NOMO-1 treated with DMSO at 0.1 percent for 48 hours (cell line): ENCODE measurements at regions not wholly inside any gene's neighbourhood (a gene's known extent, or its start where the extent isn't known, plus 50 kb on each side); places are given as distances from the start of the nearest gene placed in this dataset.
"Not testable (repeated sequence)": the region's sequence is repeated elsewhere in the genome, so short reads cannot be mapped to it uniquely, and the experiment has no call there.

Source experiments
- DNase-seq: peaks from one replicate; lab custom pipeline; 2025; ENCODE audit not compliant: unreplicated experiment; lab: John Stamatoyannopoulos, UW

DNA sequence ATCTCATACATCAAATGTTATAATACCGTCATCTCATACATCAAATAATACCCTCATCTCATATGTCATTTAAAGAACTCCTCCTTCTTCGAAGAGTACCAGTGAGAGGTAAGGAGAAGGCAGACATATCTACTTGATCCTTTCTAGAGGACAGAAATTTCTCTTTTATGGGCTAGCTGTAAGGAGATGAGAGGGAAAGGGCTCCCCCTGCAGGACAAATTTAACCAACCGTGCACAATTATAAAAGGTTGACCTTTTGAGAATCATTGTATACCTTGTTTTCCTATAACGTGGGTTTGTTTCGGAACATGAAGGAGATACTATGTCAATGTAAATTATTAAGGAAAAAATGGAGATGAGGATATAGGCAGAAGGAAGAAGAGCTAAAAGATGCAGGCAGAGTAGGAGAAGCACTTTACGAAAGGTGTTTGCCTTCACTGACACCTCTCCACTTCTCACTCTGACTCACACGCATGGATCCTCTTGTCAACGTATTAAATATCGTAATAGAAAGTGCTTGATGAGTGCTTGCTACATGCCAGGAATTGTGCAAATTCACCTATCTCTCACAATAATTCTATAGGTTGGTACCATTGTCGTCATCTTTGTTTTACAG is 465.9 kb upstream of the ERCC4 start:
- peak; percentile 2 for DNase-seq

DNA sequence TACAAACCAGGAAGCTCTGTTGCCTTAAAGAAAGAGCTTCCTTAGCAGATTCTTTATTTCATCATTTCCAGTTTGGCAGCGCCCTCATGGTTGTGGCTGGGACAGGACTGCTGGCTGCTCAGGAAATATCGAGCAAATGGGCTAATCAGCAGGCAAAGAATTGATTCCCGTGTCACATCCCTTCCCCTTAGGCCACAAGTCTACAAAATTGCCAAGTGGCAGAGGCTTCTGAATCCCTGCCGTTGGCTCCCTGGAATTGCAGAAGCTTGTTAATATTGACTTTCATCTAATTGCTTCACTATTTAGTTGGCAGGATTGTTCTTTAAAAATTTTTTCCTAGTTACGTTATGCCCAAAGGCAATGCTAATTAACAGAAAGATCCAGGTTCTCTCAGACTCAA is 456.3 kb upstream of the ERCC4 start:
- no peak for DNase-seq

DNA sequence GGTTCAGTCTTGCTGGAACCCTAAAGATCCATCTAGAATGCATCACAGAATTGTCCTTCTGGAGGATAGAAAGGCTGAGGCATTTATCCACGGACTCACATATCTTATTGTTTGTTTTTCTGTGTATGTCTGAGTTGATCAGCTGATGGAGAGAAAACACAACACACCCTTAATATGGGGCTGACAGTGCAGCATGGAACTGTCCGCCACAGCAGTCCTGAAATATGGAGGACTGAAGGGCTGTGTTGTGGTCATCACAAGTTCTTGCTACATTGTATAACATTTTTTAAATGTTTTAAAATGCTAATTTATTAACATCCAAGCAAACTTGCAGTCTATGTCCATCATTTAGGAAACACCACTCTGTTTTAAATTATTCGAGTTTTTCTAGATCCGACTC is 448.9 kb upstream of the ERCC4 start:
- no peak for DNase-seq

DNA sequence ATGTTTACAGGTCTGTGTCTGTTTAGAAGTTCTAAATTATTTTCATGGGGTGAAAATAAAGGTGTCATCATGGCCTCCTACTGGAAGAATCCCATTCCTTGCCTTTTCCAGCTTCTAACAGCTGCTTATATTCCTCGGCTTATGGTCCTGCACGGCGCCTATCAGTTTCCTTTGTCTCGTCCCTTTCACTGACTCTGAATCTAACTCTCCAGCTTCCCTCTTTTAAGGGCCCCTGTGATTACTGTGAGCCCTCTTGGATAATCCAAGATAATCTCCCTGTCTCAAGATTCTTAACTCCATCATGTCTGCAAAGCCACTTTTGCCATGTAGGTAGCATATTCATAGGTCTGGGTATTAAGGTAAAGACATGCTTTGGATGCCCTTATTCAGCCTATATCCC is 441.0 kb upstream of the ERCC4 start:
- no peak for DNase-seq

DNA sequence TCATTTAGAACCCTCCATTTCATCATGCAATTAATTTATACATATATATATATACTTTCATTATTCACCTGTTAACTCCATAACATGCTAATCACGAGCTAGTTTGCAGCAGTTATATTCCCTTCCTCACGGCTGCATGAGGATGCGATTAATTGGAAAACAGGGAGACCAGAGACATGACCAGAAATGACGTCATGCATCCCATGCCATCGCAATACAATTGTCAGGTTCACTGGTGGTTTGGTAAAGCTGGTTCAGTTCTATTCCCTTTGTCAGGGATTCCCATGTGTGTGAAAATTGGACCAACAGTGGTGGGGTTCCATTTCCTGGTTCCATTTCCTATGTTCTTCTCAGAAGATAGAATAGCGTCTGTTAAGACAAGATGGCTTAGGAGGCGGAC is 440.4 kb upstream of the ERCC4 start:
- DNase-seq = no peak

DNA sequence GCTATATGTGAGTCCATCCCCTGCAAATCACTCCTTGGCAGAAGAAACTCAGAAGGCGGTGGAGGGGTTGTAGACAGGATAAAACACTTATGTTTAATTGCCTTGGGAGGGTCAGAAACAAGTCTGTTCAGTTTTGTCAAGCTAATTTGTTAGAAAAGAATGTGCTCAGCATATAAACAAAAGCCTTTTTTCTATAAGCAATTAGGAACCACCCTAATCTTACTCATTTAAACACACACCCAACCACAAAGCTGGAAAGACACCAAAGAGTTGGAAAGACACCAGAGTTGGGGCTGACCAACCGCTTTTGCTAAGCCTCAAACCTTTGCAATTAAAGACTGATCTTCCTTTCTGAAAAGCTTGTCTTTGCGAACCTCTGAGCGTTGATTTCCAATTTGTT is 439.2 kb upstream of the ERCC4 start:
- no peak for DNase-seq

DNA sequence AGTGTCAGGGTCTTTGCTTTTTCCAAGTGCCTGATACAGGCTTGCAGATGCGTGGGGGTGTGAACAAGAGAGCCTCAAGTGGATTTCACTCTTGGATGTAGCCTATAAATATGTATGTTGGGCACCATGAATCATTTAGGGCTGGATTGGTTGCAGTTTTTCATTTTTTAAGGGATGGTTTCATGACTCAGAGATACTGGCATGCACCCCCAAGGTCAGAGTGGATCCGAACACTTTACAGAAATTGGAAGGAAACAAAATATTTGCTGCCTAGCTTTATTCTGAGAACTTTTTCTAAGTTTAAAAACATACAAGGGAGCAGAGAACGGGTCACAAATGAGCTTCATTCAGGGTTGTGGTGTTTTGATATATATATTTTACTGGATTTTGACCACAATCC is 436.8 kb upstream of the ERCC4 start:
- no peak for DNase-seq

DNA sequence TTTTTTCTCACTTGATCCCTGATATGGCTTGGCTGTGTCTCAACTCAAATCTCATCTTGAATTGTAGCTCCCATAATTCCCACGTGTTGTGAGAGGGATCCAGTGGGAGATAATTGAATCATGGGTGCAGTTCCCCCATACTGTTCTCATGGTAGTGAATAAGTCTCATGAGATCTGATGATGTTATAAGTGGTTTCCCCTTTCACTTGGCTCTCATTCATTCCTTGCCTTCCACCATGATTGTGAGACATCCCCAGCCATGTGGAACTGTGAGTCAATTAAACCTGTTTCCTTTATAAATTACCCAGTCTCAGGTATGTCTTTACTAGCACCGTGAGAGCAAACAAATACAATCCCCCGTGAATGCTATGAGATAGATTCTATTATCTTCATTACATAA is 430.5 kb upstream of the ERCC4 start:
- DNase-seq = not testable (repeated sequence)

DNA sequence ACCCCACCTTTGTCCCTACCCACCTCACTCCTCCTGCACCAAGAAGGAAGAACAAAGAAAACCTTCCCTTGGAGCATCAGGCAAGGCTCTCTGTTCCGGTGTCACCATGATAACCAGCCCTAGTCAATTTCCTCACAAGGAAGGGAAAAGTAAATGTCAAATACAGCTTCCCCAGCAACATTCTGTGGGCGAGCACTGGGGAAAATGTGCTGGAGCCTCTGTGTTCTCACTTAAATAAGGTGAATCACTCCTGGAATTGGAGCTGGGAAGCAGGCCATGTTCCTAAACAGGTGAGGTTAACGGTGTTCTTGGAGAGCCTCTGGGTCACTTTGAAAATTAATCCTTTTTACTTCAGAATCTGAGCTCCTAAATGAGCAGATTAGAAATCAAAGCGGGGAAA is 427.9 kb upstream of the ERCC4 start:
- no peak for DNase-seq

DNA sequence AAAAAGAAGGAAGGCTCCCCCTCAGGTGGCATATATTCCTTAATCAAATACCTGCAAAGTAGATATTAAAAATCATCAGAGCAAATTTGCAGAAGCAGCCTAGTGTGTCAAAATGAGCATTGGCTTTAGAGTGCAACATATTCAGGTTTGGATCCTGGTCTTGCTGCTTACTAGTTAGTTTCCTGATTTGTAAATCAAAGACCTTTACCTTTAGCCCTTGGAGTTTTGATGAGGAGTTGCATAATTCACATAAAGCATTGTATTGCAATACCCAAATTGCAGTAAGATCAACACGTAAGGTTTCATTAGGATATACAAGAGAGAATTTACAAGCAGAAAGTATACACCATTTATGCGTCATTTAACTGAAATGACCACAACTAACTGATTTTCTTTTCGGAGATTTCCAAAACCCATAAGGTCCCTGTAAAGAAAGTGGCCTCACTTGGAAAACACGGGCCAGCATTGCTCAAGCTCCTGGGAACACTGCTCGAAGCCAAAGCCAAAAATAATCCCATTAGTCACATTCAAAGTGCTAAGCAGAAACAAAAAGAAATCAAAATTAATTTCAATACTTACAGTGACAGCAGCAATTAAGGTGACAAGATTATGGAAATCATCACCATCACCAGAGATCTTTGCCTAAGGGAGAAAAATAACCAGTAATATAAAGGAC is 415.9 kb upstream of the ERCC4 start:
- DNase-seq = no peak

DNA sequence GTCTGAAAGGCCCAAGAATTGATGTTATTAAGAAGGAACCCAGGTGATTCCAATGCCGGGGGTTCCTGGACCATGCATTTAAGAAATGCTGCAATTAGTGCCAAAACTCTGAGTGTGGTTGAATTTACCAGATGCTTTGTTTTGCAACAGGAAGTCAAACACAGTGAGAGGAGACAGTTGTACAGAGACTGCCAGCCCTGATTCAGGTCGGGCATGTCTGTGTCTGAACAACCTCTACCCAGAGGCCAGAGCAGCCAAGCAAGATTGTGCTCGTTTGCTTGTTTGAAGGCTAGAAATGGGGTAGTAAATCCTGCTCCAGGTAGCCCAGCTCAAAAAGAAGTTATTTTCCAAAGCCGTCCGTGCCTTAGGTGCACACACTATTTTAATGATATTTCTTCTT is 412.4 kb upstream of the ERCC4 start:
- DNase-seq = no peak

DNA sequence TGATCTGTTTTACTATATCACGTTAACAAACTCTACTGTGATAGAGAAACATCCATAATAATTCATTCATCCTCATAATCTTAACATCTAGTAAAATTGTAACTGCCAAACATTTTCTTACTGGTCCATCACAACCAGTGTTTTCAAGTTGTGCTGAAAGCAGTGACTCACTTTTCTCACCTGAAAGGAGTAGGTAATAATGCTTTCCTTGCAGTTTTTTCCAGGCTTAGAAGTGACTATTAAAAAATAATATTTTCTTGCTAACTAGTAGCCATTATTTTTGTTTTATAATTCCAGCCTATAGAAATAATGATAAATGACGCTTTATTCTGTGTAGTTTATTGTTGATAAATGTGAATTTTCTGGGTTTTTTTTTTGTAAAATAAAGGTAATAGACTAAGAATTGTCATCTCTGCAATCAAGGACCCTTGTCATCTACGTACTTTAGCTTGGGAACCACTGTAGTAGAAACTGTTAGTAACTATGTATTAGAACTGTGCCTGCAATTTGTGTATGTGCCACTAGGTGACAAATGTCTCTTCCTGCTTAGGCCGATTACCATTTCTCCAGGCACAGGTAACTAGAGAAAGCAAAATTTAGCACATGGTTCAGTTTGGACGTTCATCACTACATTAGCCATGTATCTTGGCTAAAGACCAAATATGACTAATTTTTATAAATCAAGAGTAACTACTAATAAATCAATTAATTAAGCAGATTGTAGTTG is 409.4 kb upstream of the ERCC4 start:
- no peak for DNase-seq

DNA sequence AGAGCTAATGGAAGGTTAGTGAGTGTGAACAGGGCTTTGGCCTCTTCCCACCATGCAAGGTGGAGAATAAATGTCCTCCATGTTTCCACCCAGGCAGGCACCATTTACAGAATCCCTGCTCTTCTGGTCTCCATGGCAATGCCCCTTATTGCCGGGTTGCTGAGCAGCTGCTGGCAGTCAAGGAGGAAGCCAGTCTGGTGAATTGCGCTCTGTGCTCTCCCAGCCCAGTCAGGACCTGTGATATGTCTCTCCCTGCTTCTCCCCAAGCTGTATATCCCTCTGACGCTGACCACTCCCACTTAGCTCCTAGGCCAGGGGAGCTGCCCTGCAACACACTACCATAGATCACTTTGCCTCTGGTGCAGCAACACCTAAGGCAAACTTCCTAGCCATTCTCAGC is 402.1 kb upstream of the ERCC4 start:
- DNase-seq = no peak

DNA sequence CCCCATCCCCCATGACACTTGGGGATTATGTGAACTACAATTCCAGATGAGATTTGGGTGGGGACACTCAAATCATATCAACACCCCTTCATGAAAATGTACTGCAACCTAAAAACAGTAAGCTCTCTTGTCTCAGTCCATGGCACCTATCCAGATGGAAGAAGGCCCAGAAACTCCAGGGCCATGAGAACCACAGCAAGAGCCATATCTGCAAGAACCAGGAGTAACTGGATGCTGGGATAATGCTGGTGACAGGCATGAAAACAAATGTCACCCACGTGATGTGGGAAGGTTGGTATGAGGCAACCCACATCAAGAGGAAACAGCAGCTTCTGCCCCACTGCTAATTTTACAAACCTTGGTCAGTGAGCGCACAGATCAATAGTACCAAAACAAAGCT is 400.1 kb upstream of the ERCC4 start:
- no peak for DNase-seq

DNA sequence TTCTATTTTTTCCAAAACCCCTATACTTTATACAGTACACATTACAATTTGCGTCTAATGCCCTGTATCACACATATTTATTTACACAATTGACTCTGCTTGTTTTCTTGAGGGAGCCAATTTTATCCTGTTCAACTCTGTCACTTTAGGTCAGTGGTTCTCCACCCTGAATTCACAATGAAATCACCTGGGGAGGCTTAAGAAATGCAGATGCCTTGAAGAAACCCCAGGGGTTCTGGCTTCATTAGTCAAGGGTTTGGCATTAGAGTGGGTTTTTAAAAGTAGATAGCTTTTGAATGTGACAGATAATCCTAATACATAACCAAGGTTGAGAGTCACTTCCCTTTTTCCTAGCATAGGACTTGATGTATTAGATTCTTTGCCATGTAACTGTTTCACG is 398.6 kb upstream of the ERCC4 start:
- DNase-seq = no peak

DNA sequence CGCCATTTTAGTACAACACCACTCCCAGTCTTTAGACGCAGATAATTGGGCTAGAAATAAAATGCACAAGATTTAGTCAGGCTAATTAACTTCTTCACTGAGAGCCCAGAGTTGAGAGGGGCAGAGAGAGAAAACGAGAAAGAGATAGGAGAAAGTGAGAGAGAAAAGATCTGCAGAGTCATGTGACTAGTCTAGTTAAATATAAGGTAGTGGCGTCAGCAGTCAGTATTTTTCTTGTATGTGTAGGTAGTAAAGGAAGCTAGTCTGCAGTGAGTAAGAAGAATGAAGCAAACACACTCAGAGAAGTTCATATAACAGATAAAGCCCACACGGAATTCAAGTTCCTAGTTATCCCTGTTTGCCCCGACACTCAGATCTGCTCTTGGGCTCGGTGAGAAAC is 392.6 kb upstream of the ERCC4 start:
- DNase-seq = no peak

DNA sequence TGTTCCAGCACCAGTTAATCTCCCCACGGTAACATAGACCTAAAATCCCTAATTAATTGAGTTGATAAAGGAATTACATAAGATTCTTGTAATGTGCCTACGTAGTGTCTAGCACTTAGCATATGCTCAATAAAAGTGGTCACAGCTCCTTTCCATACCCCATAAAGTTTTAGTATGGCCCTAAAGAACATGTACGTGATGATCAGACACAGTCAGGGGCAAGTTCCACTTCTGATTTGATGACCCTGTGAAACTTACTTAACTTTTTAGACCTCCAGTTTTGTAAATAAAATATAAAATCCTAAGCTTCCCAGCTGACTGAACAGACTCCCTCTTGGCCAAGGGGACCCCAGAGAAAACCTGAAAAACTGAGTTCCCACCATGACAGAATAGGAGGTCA is 391.3 kb upstream of the ERCC4 start:
- no peak for DNase-seq

DNA sequence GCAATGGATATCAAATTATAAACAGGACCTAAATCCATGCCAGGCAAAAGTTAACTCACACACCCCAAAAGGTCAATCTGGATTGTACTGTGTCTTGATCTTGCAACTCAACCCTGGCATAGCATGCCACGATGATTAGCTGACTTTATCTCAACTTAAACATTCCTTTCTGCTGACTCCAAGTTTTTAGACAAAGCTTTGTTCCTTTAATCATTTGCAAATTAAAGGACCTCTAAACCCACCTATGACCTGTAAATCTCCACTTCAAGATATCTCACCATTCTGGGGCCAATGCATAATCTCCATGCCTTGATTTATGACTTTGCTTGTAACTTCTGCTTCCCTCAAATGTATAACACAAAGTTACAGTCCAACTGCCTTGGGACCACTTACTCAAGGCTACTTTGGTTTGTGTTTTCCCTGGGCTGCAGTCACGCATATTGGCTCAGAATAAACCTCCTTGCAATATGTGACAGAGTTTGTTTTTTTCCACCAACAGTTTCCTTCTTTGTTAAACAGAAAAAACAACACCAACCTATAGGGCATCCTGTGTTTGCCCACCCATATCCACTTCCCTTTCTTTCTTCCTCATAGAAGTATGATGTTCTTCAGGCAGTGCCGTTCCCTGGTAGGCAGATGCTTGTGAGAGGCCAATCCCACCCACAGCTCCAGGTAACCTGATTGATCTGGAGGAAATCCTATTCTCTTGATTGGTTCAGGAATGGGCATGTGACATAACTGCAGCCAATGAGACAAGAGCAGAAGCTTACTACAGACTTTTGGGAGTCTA is 390.6 kb upstream of the ERCC4 start:
- DNase-seq = no peak

DNA sequence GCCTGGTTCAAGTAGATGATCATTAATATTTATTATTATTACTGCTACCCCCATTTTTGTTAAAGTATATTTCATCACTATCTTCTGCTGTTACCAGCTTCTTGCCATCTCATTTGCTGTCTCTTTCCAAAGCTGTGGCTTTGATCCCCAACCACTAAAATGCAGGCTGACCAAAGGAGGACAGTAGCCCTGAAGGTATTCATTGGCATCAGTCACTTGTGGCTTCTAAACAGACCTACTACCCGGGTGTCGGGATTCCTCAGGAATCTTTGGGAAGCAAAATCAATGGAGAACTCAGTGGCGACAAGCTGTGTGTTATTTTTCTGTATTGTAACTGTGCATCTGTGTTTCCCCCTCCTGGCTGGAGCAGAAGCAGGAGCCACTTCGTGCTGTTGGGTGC is 379.2 kb upstream of the ERCC4 start:
- DNase-seq = no peak

DNA sequence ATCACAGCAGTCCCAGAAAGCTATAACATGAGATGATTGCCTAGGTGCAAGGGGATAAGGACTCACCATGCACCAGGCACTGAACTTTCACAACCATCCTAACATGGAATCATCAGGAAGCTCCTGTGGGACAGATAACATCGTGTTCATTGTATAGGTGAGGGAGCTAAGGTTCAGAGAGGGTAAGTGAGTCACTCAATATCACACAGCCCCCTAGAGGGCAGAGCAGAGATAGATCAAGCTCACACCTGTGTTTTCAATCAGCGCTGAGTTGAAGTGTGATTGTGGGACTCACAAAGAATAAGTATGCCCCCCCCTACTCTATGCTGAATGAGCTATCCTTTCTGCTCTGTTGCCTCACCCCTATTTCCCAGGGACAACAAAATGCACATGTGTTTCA is 377.7 kb upstream of the ERCC4 start:
- DNase-seq = no peak

DNA sequence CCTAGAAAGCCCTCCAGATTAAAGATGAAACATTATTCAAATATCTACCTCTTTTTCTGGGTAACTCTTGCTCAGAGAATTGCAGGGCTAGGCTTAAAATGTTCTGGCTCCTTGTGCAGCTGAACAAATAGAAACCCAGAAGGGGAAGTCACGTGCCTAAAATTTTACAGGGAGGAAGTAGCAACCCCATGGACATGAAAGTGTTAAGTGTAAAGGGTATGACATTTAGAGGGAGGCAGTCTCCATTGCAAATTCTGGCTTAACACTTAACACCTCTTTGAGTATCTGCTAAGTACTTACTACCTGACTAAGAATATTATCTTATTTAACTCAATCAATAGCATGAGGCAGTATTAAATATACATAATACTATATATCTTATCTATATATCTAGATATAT is 376.1 kb upstream of the ERCC4 start:
- DNase-seq = no peak

DNA sequence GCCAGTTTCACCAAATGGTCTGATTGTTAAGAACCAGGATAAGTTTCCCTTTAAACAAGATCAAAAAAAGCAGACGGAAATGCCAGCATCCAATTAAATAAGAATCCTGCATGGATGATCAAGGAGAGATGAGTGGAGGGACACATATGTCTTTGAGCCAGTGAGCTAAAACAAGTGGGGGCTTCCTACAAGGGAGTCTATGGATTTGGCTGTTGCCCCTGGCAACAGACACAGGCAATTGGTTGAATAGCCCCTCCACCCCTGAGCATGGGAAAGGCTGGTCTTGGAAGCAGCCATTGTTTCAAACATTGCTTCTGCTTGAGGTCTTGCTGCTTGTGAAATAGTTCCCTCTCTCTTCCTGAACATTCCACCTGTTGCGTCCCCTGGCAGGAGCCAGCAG is 374.7 kb upstream of the ERCC4 start:
- DNase-seq = no peak
